Retinal pigment epithelial cell (primary cell): ENCODE measurements at regions not wholly inside any gene's neighbourhood (a gene's known extent, or its start where the extent isn't known, plus 50 kb on each side); places are given as distances from the start of the nearest gene placed in this dataset.

Experiments used
- DNase-seq: peaks from one replicate; pipeline ENCODE4 v3.0.0-alpha.2; 2010; ENCODE audit warnings: low read depth
- H3K4me3 ChIP-seq: 2 replicates; pipeline ENCODE4 v1.5.1; 2011; ENCODE audit warnings: mild to moderate bottlenecking, low read length, control low read depth, moderate library complexity
- TF ChIP-seq, protein P1 (sequence below): conservative IDR thresholded peaks from 2 replicates; pipeline ENCODE4 v1.5.1; 2011; ENCODE audit warnings: low read depth, low read length, control low read depth, inconsistent platforms

DNA sequence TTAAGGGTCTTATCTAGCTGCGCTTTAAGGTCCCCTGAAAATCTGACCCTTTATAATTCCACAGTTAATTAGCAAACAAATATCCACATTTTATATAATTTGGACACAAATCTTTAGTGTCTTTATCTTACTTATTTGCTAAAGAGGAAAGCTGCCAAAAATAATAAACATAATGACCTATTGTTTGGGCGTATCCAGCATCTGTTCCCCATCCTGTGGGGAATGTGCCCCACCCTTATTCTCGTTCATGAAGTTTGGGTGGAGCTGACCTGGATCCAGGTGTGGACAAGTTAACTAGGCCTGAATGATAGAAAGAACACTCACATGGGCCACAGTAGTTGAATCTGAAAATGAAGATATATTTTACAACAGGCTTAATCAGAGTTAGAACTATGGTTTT lies 218.3 kb downstream of the CRPPA start:
- no peak overlapping the region for H3K4me3 ChIP-seq
- TF ChIP-seq, protein P1, sequence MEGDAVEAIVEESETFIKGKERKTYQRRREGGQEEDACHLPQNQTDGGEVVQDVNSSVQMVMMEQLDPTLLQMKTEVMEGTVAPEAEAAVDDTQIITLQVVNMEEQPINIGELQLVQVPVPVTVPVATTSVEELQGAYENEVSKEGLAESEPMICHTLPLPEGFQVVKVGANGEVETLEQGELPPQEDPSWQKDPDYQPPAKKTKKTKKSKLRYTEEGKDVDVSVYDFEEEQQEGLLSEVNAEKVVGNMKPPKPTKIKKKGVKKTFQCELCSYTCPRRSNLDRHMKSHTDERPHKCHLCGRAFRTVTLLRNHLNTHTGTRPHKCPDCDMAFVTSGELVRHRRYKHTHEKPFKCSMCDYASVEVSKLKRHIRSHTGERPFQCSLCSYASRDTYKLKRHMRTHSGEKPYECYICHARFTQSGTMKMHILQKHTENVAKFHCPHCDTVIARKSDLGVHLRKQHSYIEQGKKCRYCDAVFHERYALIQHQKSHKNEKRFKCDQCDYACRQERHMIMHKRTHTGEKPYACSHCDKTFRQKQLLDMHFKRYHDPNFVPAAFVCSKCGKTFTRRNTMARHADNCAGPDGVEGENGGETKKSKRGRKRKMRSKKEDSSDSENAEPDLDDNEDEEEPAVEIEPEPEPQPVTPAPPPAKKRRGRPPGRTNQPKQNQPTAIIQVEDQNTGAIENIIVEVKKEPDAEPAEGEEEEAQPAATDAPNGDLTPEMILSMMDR = no peak
- DNase-seq = no peak

DNA sequence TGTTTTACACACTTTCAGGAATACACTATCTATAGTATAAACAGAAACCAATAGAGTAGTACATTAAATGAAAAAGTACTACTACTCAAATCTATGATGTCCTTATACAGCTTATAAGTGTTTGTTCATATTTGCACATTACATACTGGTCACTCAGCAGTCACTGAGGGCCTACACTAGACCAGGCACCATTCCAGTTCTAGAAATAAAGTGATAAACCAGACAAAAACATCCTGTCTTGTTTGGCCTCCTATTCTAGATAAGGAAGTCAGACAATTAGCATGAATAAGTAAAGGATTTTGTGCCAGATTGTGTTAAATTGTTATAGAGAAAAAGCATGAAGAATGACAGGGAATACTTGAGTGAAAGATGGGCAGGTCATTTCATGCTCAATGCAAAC lies 219.0 kb downstream of the CRPPA start:
- no peak overlapping the region for H3K4me3 ChIP-seq
- DNase-seq = no peak
- TF ChIP-seq, protein P1 = no peak

DNA sequence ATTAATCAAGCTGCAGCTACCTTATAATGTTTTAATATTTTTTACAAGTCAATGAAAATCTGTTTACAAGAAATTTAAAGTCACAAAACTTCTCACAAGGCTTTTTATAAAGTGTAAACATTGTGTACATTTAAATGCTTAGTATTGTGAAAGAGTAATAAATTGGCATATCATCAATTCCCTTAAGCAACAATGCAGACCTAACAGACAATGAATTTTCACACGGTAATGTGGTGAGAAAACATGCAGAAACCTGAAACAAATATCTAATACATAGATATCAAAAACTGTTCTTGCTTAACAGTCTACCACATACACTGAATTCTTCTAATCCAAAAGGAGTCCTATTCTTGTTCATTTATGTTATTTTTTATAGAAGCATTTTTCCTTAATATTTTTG lies 220.7 kb downstream of the CRPPA start:
- TF ChIP-seq, protein P1 = no peak
- no peak overlapping the region for H3K4me3 ChIP-seq

DNA sequence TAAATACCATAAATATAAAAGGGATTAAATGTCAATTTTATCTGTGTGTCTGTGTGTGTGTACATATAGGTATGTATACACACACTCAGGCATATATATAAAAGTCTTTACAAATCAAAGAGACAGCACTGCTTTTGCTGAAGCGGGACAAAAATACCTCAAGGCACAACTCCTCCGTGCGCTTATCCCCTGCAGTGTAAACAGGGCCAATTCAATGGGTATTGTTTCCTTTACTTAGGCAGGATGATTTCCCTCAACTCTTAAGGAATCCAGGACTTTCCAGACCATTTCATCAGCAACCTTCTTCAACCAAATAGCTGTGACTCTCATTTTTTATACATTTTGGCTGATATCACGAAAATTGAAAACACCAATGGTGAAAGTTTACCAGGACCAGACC lies 227.7 kb downstream of the CRPPA start:
- H3K4me3 ChIP-seq = no peak overlapping the region
- TF ChIP-seq, protein P1 = no peak
- DNase-seq = no peak

More for the DNA sequence above, 220.7 kb downstream of the CRPPA start:
- DNase-seq = no peak

- TF ChIP-seq, protein P1 = no peak
- peak; percentile 11 for DNase-seq
Observed at GRCh38 chr7:16189026-16189715, 232.2 kb downstream of the CRPPA start.

GRCh38 chr7:16187131-16187530 lies 234.2 kb downstream of the CRPPA start:
- no peak overlapping the region for H3K4me3 ChIP-seq
- no peak for DNase-seq
- TF ChIP-seq, protein P1 = no peak

More at GRCh38 chr7:16189026-16189715, 232.2 kb downstream of the CRPPA start:
- no peak overlapping the region for H3K4me3 ChIP-seq

GRCh38 chr7:16178585-16178984 lies 242.8 kb downstream of the CRPPA start:
- no peak for DNase-seq
- TF ChIP-seq, protein P1 = no peak
- no peak overlapping the region for H3K4me3 ChIP-seq
